ENCODE measurements at regions not wholly inside any gene's neighbourhood (a gene's known extent, or its start where the extent isn't known, plus 50 kb on each side); places are given as distances from the start of the nearest gene placed in this dataset.
"Not testable (repeated sequence)": the region's sequence is repeated elsewhere in the genome, so short reads cannot be mapped to it uniquely, and the experiment has no call there.

GRCh38 chr9:78172610-78173009, 63.3 kb upstream of the CEP78 start:
- TF ChIP-seq POLR2AphosphoS5 (IDR thresholded peaks at IDR 0.05); POLR2A (IDR thresholded peaks at IDR 0.05; ENCODE audit: low read depth): not testable (repeated sequence)
- TF ChIP-seq, protein P1, sequence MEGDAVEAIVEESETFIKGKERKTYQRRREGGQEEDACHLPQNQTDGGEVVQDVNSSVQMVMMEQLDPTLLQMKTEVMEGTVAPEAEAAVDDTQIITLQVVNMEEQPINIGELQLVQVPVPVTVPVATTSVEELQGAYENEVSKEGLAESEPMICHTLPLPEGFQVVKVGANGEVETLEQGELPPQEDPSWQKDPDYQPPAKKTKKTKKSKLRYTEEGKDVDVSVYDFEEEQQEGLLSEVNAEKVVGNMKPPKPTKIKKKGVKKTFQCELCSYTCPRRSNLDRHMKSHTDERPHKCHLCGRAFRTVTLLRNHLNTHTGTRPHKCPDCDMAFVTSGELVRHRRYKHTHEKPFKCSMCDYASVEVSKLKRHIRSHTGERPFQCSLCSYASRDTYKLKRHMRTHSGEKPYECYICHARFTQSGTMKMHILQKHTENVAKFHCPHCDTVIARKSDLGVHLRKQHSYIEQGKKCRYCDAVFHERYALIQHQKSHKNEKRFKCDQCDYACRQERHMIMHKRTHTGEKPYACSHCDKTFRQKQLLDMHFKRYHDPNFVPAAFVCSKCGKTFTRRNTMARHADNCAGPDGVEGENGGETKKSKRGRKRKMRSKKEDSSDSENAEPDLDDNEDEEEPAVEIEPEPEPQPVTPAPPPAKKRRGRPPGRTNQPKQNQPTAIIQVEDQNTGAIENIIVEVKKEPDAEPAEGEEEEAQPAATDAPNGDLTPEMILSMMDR (IDR thresholded peaks at IDR 0.05), result not testable (repeated sequence)
